ENCODE measurements at regions not wholly inside any gene's neighbourhood (a gene's known extent, or its start where the extent isn't known, plus 50 kb on each side); places are given as distances from the start of the nearest gene placed in this dataset.
"Not testable (repeated sequence)": the region's sequence is repeated elsewhere in the genome, so short reads cannot be mapped to it uniquely, and the experiment has no call there.

- no peak overlapping the region for H3K4me3 ChIP-seq
- DNase-seq, result no peak
- intact Hi-C loops (cut with DNase I), result no loop called here
- TF ChIP-seq CTCF (IDR thresholded peaks at IDR 0.05) (no peak), EP300 (IDR thresholded peaks at IDR 0.05) (no peak), POLR2A (IDR thresholded peaks at IDR 0.05) (no peak)
- H3K36me3 ChIP-seq, result no peaks in the 10 kb centered on the region
- H3K9me3 ChIP-seq, result no peaks in the 10 kb centered on the region
- no peak overlapping the region for H3K27ac ChIP-seq
- no peaks in the 10 kb centered on the region for H3K4me1 ChIP-seq (ENCODE audit: insufficient read depth)
- no peaks in the 10 kb centered on the region for H3K27me3 ChIP-seq
- 58 to 70% (median 66%) methylated on average over 17 of the region's 17 CpGs for WGBS, 3 donors
Measured at GRCh38 chr6:154937306-154938220, 57.6 kb upstream of the TIAM2 start.

- H3K27ac ChIP-seq, result no peak overlapping the region
- no peaks in the 10 kb centered on the region for H3K4me1 ChIP-seq (ENCODE audit: insufficient read depth)
- no peak for DNase-seq
- intact Hi-C loops (cut with DNase I), result no loop called here
- H3K4me3 ChIP-seq, result no peak overlapping the region
- WGBS, 3 donors, result 72 to 80% (median 74%) methylated on average over 9 of the region's 9 CpGs
- TF ChIP-seq POLR2A (IDR thresholded peaks at IDR 0.05) (no peak), CTCF (IDR thresholded peaks at IDR 0.05) (no peak), EP300 (IDR thresholded peaks at IDR 0.05) (no peak)
- no peaks in the 10 kb centered on the region for H3K27me3 ChIP-seq
- H3K36me3 ChIP-seq, result no peaks in the 10 kb centered on the region
- H3K9me3 ChIP-seq, result no peaks in the 10 kb centered on the region
Measured at GRCh38 chr6:154938221-154938580, 56.9 kb upstream of the TIAM2 start.

- H3K4me1 ChIP-seq (ENCODE audit: insufficient read depth); DNase-seq; H3K27me3 ChIP-seq; H3K36me3 ChIP-seq; H3K4me3 ChIP-seq; H3K27ac ChIP-seq; intact Hi-C loops (cut with DNase I); H3K9me3 ChIP-seq: not testable (repeated sequence)
- 96 to 98% (median 97%) methylated on average over 16 of the region's 16 CpGs for WGBS, 3 donors
Measured at GRCh38 chr6:154938727-154939285, 56.3 kb upstream of the TIAM2 start.

- TF ChIP-seq POLR2A (IDR thresholded peaks at IDR 0.05) (no peak), CTCF (IDR thresholded peaks at IDR 0.05) (no peak), EP300 (IDR thresholded peaks at IDR 0.05) (no peak)
- H3K4me1 ChIP-seq (ENCODE audit: insufficient read depth), result no peaks in the 10 kb centered on the region
- H3K36me3 ChIP-seq, result no peaks in the 10 kb centered on the region
- intact Hi-C loops (cut with DNase I), result no loop called here
- H3K9me3 ChIP-seq, result no peaks in the 10 kb centered on the region
- H3K4me3 ChIP-seq, result no peak overlapping the region
- H3K27me3 ChIP-seq, result no peaks in the 10 kb centered on the region
- H3K27ac ChIP-seq, result no peak overlapping the region
- 92 to 94% (median 93%) methylated on average over 2 of the region's 2 CpGs for WGBS, 3 donors
- no peak for DNase-seq
Measured at GRCh38 chr6:154942770-154943169, 52.3 kb upstream of the TIAM2 start.

GRCh38 chr6:154945271-154945890, 49.7 kb upstream of the TIAM2 start:
- no peak for DNase-seq
- Histone ChIP-seq H3K36me3 (no peaks in the 10 kb centered on the region), H3K4me3 (no peak overlapping the region), H3K4me1 (ENCODE audit: insufficient read depth) (no peaks in the 10 kb centered on the region), H3K9me3 (no peaks in the 10 kb centered on the region), H3K27ac (no peak overlapping the region), H3K27me3 (no peaks in the 10 kb centered on the region)
- WGBS, 3 donors, result 86 to 93% (median 92%) methylated on average over 11 of the region's 11 CpGs
- TF ChIP-seq POLR2A (IDR thresholded peaks at IDR 0.05) (no peak), CTCF (IDR thresholded peaks at IDR 0.05) (no peak), EP300 (IDR thresholded peaks at IDR 0.05) (no peak)
- intact Hi-C loops (cut with DNase I), result no loop called here

Measured in ovary (tissue), 7 donors.